Osteoblast (primary cell): ENCODE measurements at regions not wholly inside any gene's neighbourhood (a gene's known extent, or its start where the extent isn't known, plus 50 kb on each side); places are given as distances from the start of the nearest gene placed in this dataset.
"Not testable (repeated sequence)": the region's sequence is repeated elsewhere in the genome, so short reads cannot be mapped to it uniquely, and the experiment has no call there.

ENCODE experiments used
- DNase-seq: peaks from one replicate; pipeline ENCODE4 v3.0.0; 2011; ENCODE audit warnings: low spot score, mixed read lengths; ENCODE audit not compliant: insufficient read length; ENCODE audit errors: missing footprints
- H2AFZ ChIP-seq: 2 replicates; pipeline ENCODE4 v1.6.0; 2011; ENCODE audit warnings: mild to moderate bottlenecking, low read length
- H3K27ac ChIP-seq: 2 replicates; pipeline ENCODE4 v1.5.1; 2011; ENCODE audit warnings: mild to moderate bottlenecking, low read depth, low read length, moderate library complexity
- H3K27me3 ChIP-seq: 2 replicates; pipeline ENCODE4 v1.6.0; 2012; ENCODE audit warnings: mild to moderate bottlenecking, control low read depth, inconsistent platforms, low read length, moderate library complexity; ENCODE audit not compliant: insufficient read depth
- H3K36me3 ChIP-seq: 2 replicates; pipeline ENCODE4 v1.5.1; 2011; ENCODE audit warnings: mild to moderate bottlenecking, low read length, control low read depth, moderate library complexity; ENCODE audit not compliant: insufficient read depth
- H3K4me1 ChIP-seq: 2 replicates; pipeline ENCODE4 v1.5.1; 2011; ENCODE audit warnings: mild to moderate bottlenecking, low read length, control low read depth, moderate library complexity; ENCODE audit not compliant: insufficient read depth
- H3K4me2 ChIP-seq: 2 replicates; pipeline ENCODE4 v1.6.0; 2011; ENCODE audit warnings: mild to moderate bottlenecking, low read length; ENCODE audit not compliant: insufficient read depth
- H3K4me3 ChIP-seq: fragments of 200-600 bp; sonication (generic); 3 replicates; pipeline ENCODE4 v1.5.1; 2012; ENCODE audit warnings: mild to moderate bottlenecking, low read length, inconsistent platforms; ENCODE audit not compliant: insufficient read depth
- H3K79me2 ChIP-seq: 2 replicates; pipeline ENCODE4 v1.6.0; 2012; ENCODE audit warnings: mild to moderate bottlenecking, low read length, control low read depth, inconsistent platforms; ENCODE audit not compliant: insufficient read depth
- H3K9me3 ChIP-seq: 2 replicates; pipeline ENCODE4 v1.5.1; 2011; ENCODE audit warnings: low read depth, low read length, control low read depth
- H4K20me1 ChIP-seq: 2 replicates; pipeline ENCODE4 v1.6.0; 2012; ENCODE audit warnings: mild to moderate bottlenecking, low read length, control low read depth; ENCODE audit not compliant: insufficient read depth
- CTCF ChIP-seq: IDR thresholded peaks from 2 replicates; pipeline ENCODE4 v1.5.1; 2011; ENCODE audit warnings: mild to moderate bottlenecking, low read depth, low read length, moderate library complexity; ENCODE audit errors: extremely low read depth

- peaks cover 11% of the 10 kb centered on the region for H3K4me1 ChIP-seq
- H3K4me3 ChIP-seq = no peak overlapping the region
- H4K20me1 ChIP-seq = no peaks in the 10 kb centered on the region
- TF ChIP-seq CTCF = no peak
- DNase-seq = no peak
- H3K4me2 ChIP-seq = no peak overlapping the region
- no peak overlapping the region for H2AFZ ChIP-seq
- no peaks in the 10 kb centered on the region for H3K79me2 ChIP-seq
- H3K9me3 ChIP-seq = no peaks in the 10 kb centered on the region
- H3K27ac ChIP-seq = no peak overlapping the region
- peaks cover 7% of the 10 kb centered on the region for H3K27me3 ChIP-seq
- H3K36me3 ChIP-seq = no peaks in the 10 kb centered on the region
Measured at GRCh38 chr9:78441822-78442431, 145.0 kb downstream of the PSAT1 start.

- peaks cover 11% of the 10 kb centered on the region for H3K4me1 ChIP-seq
- not testable (repeated sequence) for DNase-seq, H3K79me2 ChIP-seq, H3K4me2 ChIP-seq, H4K20me1 ChIP-seq, H3K9me3 ChIP-seq, H3K27ac ChIP-seq, H3K27me3 ChIP-seq, H3K36me3 ChIP-seq, H2AFZ ChIP-seq, H3K4me3 ChIP-seq
Measured at GRCh38 chr9:78442577-78442976, 145.7 kb downstream of the PSAT1 start.

- no peaks in the 10 kb centered on the region for H3K27me3 ChIP-seq
- no peaks in the 10 kb centered on the region for H4K20me1 ChIP-seq
- H3K79me2 ChIP-seq = no peaks in the 10 kb centered on the region
- no peak overlapping the region for H3K4me2 ChIP-seq
- no peak overlapping the region for H3K27ac ChIP-seq
- no peaks in the 10 kb centered on the region for H3K9me3 ChIP-seq
- peak overlapping the region; percentile 0 for H2AFZ ChIP-seq
- no peak overlapping the region for H3K4me3 ChIP-seq
- peak; percentile 96 for DNase-seq
- no peaks in the 10 kb centered on the region for H3K36me3 ChIP-seq
- TF ChIP-seq CTCF = no peak
- H3K4me1 ChIP-seq = peaks cover 4% of the 10 kb centered on the region
Measured at GRCh38 chr9:78443946-78444345, 147.0 kb downstream of the PSAT1 start.

GRCh38 chr9:78448960-78449673 lies 152.2 kb downstream of the PSAT1 start:
- H3K27ac ChIP-seq = no peak overlapping the region

More at GRCh38 chr9:78448960-78449673, 152.2 kb downstream of the PSAT1 start:
- DNase-seq = no peak
- no peak for TF ChIP-seq CTCF
- H3K4me2 ChIP-seq = peak overlapping the region; percentile 55
- peaks cover 3% of the 10 kb centered on the region for H3K4me1 ChIP-seq
- no peaks in the 10 kb centered on the region for H3K36me3 ChIP-seq
- no peaks in the 10 kb centered on the region for H3K79me2 ChIP-seq
- H2AFZ ChIP-seq = no peak overlapping the region
- H3K4me3 ChIP-seq = no peak overlapping the region
- H3K27me3 ChIP-seq = no peaks in the 10 kb centered on the region
- no peaks in the 10 kb centered on the region for H3K9me3 ChIP-seq
- no peaks in the 10 kb centered on the region for H4K20me1 ChIP-seq
